ENCODE measurements at regions not wholly inside any gene's neighbourhood (a gene's known extent, or its start where the extent isn't known, plus 50 kb on each side); places are given as distances from the start of the nearest gene placed in this dataset.

- TF ChIP-seq CTCF (IDR thresholded peaks at IDR 0.05; ENCODE audit: low read depth, low read length) (no peak), EZH2phosphoT487 (IDR thresholded peaks at IDR 0.05; ENCODE audit: low read depth) (no peak)
Measured at GRCh38 chr3:27556887-27557286, 72.7 kb upstream of the SLC4A7 start.

All from OCI-LY3 (cell line).